ENCODE measurements at regions not wholly inside any gene's neighbourhood (a gene's known extent, or its start where the extent isn't known, plus 50 kb on each side); places are given as distances from the start of the nearest gene placed in this dataset.

GRCh38 chr11:122038543-122038942 is 77.5 kb downstream of the BLID start:
- TF ChIP-seq TAF1 (IDR thresholded peaks at IDR 0.05; ENCODE audit: borderline replicate concordance, insufficient read depth, low read length) (no peak), POLR2AphosphoS5 (IDR thresholded peaks at IDR 0.05; ENCODE audit: low read depth, low read length) (no peak)
